Islet precursor cell (in vitro differentiated cells): ENCODE measurements at regions not wholly inside any gene's neighbourhood (a gene's known extent, or its start where the extent isn't known, plus 50 kb on each side); places are given as distances from the start of the nearest gene placed in this dataset.
"Not testable (repeated sequence)": the region's sequence is repeated elsewhere in the genome, so short reads cannot be mapped to it uniquely, and the experiment has no call there.

Experiments used
- DNase-seq: peaks from one replicate; pipeline ENCODE4 v3.0.0-alpha.2; 2018

GRCh38 chr11:81237139-81237538 lies 1496.5 kb downstream of the FAM181B start:
- DNase-seq, result no peak

DNA sequence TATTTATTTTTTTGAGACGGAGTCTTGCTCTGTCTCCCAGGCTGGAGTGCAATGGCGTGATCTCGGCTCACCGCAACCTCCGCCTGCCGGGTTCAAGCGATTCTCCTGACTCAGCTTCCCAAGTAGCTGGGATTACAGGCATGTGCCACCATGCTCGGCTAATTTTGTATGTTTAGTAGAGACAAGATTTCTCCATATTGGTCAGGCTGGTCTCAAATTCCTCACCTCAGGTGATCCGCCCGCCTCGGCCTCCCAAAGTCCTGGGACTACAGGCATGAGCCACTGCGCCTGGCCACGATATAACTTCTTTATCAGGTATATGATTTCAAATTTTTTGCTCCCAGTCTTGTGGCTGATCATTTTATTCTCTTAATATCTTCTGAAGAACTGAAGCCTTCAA lies 1506.3 kb downstream of the FAM181B start:
- DNase-seq, result not testable (repeated sequence)

- DNase-seq, result no peak
These were observed 1509.3 kb downstream of the FAM181B start for GRCh38 chr11:81224396-81224795.

DNA sequence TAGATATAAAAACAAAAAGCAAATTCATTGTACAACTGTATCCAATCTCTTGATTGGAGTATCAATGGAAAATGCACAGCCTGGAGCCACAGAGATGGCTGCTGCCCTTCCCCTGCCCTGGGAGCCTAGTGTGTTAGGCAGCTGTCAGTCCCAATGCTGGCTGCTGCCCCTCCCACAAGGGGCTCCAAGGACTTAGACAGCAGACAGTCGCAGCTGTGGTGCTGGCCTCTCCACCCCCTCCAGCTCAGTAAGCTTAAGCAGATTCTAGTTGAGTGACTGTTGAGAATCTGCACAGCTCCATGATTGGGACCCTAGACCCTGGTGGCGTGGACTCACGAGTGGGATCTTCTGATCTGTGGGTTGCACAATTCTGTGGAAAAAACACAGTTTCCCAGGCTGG lies 1511.2 kb downstream of the FAM181B start:
- DNase-seq, result no peak

DNA sequence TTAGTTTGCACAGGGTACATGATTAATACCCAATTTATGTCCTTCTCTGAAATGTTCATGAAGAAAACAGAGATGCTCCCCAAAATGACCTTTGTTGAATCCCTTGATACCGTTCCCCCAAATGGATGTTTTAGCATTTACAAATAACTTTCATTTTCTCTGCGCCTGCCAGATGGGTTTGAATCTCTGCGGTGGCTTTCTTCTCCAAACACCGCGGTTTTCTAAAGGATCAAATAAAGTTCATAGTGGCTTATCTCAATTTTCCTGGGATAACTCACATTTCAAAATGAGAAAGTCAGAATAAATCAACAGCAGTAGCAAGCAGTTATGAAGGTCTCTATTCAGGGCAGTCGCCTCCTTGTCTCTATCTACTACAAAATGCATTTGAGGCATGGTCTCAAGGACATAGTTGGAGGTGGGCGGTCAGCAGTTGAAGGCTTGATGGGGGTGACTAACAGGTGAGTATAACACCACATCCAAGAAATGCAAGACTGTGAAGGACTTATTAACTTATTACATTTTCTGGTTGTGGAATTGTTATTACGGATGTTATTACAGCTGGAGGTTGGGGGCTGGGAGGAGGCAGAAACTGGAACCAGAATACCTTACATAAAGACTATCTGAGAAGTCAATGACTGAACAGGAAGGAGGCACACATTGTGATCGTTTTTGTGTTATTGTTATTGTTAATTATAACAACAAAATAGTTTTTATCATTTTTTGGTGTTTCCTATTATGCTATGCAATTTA lies 1513.3 kb downstream of the FAM181B start:
- no peak for DNase-seq

- no peak for DNase-seq
These were observed 1514.0 kb downstream of the FAM181B start for GRCh38 chr11:81219661-81220060.

DNA sequence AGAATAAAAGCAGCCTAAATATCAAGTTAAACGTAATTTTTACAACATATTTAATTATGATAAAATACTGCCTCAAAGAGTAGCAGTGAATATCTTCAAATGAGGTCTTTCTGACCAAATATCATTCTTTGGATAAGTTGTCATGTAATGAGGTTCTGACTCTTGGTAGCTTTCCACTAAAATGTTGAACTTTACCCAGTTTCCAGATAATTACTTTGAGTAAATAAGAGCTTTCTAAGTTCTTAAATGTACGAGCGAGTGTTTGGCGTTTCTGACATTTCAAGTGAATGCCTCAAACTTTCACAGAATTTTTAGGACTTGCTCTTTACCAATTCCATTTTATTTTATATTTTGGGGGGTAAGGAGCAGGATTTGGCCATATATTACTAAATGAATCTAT lies 1515.2 kb downstream of the FAM181B start:
- DNase-seq, result no peak

DNA sequence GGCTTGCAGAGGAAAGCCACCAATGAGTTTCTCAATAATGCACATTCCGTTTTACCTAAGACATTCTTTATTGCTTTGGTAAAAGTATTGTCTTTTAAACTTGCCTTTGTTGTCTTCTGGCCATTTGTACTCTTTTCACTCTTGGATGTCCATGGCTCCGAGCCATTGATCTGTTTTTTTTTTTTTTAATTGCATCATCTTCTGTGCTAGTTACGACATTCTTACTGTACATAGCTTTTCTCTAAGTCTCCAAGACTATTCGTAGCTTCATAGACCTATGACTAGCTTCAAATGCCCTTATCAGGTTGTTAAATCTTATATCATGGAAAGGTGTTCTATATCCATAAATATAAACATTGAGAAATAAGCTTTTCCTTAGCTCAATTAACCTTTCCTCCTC lies 1522.6 kb downstream of the FAM181B start:
- DNase-seq, result no peak

- no peak for DNase-seq
These were observed 1526.1 kb downstream of the FAM181B start for GRCh38 chr11:81207421-81208054.

DNA sequence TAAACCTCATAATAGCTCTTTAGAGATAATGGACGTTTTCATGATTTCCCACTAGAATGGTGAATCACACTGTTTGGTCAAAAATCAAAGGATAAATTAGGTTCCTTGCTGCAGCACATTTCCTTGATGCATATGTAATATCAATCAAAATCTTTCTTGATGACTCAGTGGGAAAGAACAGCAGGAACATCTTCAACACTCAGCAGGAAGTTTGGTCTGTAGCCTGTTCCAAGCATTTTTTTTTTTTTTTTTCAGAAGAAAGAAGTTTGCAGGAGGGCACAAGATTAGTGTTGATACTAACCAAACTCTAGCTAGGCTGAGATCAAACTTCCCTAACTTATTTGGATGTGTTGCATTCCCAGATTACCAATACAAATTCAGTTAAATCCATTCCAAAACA lies 1529.8 kb downstream of the FAM181B start:
- DNase-seq, result no peak

GRCh38 chr11:81197396-81197795 lies 1536.3 kb downstream of the FAM181B start:
- no peak for DNase-seq

DNA sequence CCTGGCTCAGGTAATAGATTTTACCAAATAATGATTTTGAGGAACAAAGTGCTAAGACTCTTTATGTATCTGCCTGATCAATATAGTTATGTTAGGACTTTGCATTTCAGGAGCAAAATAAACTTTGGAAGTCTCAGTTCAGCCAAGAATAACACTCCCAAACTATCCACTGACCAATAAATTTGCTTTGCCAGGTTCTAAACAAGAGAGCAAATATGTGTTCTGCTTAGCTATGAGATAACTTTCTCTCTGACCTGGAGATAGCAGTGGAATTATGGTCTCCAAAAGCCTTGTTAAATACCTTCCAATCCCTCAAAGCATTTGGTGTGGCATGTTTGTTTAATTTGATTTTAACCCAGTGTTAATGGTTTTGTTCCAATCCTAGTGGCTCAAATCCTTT lies 1541.1 kb downstream of the FAM181B start:
- DNase-seq, result no peak

- DNase-seq, result no peak
These were observed 1543.1 kb downstream of the FAM181B start for GRCh38 chr11:81190546-81190945.

GRCh38 chr11:81187033-81187432 lies 1546.6 kb downstream of the FAM181B start:
- DNase-seq, result not testable (repeated sequence)

GRCh38 chr11:81174646-81175330 lies 1558.9 kb downstream of the FAM181B start:
- no peak for DNase-seq

DNA sequence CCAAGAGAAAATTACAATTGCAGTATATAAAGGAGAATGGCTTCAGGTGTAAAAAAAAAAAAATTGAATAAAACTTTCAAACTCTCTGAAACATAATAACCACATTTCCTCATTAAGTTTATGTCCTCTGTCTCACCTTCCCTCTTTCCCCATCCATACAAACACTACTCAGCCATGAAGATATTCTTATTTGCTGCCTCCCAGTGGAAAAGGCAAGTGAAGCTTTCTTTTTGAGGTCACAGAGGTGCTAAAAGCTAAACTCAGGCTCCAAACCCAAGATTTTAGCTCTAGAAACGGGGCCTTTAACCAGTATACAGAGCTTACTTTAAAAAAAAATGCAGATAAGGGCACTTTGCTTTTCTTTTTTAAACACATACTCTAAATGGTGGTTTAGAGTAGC lies 1568.5 kb downstream of the FAM181B start:
- no peak for DNase-seq

DNA sequence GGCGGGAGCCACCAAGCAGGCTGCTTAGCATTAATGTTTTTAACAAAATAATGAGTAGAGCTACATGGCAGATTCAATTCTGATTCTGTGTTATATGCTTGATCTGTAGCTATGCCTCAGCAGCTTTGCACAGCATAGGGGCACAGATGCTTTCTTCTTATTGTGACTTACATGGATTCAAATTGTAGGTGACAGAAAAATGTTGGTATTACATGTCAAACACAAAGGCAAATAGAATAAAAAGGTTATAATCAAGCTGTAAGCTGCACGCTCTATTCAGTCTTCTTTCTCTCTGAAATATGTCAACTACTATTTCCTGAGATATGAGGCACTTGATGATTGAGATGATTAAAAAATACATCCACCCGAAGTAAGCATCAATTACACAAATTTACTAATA lies 1573.8 kb downstream of the FAM181B start:
- DNase-seq, result no peak

DNA sequence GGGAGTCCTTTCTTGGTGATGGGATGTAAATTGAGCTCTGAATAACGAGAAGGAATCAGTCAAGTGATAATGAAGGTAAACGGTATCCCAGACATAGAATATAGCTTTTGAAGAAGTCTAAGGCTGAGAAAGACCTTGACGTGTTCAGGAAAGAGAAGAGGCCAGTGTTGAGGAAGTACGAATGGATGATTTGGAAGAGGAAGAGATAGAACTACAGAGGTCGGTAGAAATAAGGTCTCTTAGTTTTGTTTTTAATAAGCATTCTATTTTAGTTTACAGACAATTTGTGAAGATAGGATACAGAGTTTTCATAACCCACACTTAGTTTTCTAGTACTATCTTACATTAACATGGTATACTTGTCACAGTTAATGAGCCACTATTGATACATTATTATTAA lies 1598.1 kb downstream of the FAM181B start:
- no peak for DNase-seq

- DNase-seq, result no peak
These were observed 1604.0 kb downstream of the FAM181B start for GRCh38 chr11:81129618-81130017.

GRCh38 chr11:81112718-81113117 lies 1620.9 kb downstream of the FAM181B start:
- DNase-seq, result no peak

DNA sequence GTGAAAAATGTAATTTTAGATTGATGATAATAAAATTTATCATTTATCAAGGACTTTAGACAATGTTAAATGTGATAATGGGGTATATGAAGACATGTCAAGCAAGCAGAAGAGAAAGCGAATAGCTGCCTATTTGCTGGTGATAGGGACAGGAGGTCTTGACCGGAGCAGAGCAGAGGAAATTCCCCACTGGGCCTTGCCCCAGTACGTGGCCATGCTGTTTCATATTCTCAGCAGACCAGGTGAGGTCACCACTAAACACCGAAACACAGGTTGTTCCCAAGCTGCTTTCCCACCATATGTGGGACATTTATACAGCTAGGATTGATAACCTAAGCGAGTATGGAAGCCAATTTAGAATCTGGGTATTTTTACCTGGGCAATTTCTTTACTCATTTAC lies 1629.6 kb downstream of the FAM181B start:
- no peak for DNase-seq

- no peak for DNase-seq
These were observed 1635.2 kb downstream of the FAM181B start for GRCh38 chr11:81098471-81098870.

DNA sequence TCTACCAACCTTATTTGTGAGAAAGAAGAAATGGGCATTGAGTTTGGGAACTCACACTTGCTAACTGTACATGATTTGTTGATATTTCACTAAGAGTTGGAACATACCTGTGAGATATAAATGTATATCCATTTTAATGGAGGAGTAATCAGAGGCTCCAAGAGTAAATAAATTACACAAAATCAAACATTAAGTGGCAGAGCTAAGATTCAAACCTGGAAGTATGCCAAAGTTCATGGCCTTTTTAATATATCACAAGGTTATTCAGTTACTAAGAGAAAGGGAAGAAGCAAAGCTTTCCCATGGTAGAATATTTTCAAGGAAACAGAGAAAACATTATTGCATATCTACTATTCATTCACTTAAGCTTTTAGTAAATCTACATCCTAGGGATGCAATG lies 1641.1 kb downstream of the FAM181B start:
- no peak for DNase-seq

- DNase-seq, result no peak
These were observed 1644.4 kb downstream of the FAM181B start for GRCh38 chr11:81089242-81089641.
